ENCODE measurements at regions not wholly inside any gene's neighbourhood (a gene's known extent, or its start where the extent isn't known, plus 50 kb on each side); places are given as distances from the start of the nearest gene placed in this dataset.

GRCh38 chr13:24022568-24022967, 125.3 kb upstream of the C1QTNF9B start:
- no peak for TF ChIP-seq CTCF (IDR thresholded peaks at IDR 0.05)
- TF ChIP-seq POLR2A (IDR thresholded peaks at IDR 0.05) = no peak
- TF ChIP-seq EP300 (IDR thresholded peaks at IDR 0.05) = no peak

Data from ovary (tissue), 3 donors.